ENCODE measurements at regions not wholly inside any gene's neighbourhood (a gene's known extent, or its start where the extent isn't known, plus 50 kb on each side); places are given as distances from the start of the nearest gene placed in this dataset.
"Not testable (repeated sequence)": the region's sequence is repeated elsewhere in the genome, so short reads cannot be mapped to it uniquely, and the experiment has no call there.

DNA sequence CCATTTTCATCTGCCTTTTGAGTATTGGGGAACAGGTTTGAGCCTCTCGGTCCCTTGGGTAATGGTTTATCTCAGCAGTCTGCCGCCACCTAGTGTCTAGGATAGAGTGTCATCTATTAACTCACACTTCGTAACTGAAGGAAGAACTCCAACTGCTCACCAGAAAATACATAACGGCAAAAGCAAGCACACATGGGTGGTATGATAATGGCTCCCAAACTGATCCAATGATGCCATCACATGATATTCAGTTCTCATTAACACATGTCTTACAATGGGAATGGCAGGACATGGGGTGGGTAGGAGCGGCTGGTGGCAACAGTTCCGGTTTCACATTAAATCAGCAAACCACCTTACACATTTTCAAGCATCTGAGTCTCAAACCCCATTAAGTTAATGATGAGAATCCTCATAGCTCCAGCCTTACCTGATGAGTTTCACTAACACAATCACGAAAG, 110.7 kb upstream of the PHACTR1 start:
- H3K9me3 Mint-ChIP-seq = no peaks in the 10 kb centered on the region
- DNase-seq (no peak), ATAC-seq (peak; percentile 55 to 65)
- peaks cover 9% of the 10 kb centered on the region for H3K27me3 Mint-ChIP-seq (ENCODE audit: low read depth)
- H3K4me1 Mint-ChIP-seq (ENCODE audit: low read depth) = no peaks in the 10 kb centered on the region
- H3K36me3 Mint-ChIP-seq (ENCODE audit: insufficient read depth) = no peaks in the 10 kb centered on the region
- H3K4me3 Mint-ChIP-seq = no peak overlapping the region

DNA sequence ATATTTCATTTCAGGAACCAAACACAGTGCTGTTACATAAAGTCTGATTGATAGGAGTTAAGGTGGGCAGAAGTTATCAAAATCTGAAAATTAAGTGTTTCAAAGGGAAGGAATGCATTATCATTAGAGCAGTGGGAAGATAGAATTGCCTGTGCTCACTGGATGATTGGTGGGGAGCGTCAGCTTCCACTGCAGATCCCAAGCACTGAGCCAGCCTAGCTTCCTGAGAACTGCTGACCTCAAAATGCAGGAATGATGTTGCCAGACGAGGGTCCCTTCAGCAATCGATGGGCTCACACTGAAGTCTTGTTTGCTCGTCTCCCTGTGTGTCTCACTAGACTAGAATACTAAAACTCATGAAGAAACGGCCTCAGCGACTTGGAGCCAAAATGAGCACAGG, 110.0 kb upstream of the PHACTR1 start:
- H3K9me3 Mint-ChIP-seq = no peaks in the 10 kb centered on the region
- DNase-seq = no peak
- H3K36me3 Mint-ChIP-seq (ENCODE audit: insufficient read depth) = no peaks in the 10 kb centered on the region
- H3K4me1 Mint-ChIP-seq (ENCODE audit: low read depth) = no peaks in the 10 kb centered on the region
- H3K27me3 Mint-ChIP-seq (ENCODE audit: low read depth) = peaks cover 8% of the 10 kb centered on the region
- ATAC-seq = no peak
- no peak overlapping the region for H3K4me3 Mint-ChIP-seq

DNA sequence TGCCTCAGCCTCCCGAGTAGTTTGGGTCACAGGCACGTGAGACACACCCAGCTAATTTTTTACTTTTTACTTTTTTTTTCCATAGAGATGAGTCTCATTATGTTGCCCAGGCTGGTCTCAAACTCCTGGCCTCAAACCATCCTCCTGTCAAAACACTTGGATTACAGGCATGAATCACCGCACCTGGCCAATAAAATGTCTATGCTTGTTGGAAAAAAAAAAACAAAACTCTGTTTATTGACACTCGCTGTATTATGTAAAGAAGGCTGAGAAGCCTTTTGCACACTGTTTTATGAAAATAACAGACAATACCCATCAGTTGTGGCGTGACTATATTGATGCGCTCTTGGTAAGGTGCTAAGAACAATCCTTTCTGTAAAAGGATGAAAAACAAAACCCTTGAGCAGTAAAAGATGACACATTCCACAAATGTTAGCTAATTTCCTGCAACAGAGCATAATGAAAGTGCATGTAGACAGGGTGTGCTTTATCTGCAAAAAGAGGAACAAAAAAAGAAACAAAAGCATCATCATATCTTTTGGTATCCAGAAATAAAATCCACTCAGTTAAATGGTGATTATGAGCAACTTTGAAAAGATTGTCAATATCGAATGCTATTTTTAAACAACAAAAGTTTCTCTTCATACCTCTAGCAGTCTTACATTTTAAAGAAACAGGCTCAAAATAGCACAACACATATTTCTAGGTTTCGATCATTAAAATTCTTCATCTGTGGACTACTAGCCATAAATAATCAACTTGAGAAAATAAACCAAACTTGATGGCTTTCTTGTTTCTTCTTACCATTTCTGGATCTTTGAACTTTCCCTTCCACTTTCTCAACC, 108.3 kb upstream of the PHACTR1 start:
- H3K27me3 Mint-ChIP-seq (ENCODE audit: low read depth) = peaks cover 9% of the 10 kb centered on the region
- no peaks in the 10 kb centered on the region for H3K9me3 Mint-ChIP-seq
- H3K36me3 Mint-ChIP-seq (ENCODE audit: insufficient read depth) = no peaks in the 10 kb centered on the region
- DNase-seq = no peak
- no peak overlapping the region for H3K4me3 Mint-ChIP-seq
- ATAC-seq = no peak
- no peaks in the 10 kb centered on the region for H3K4me1 Mint-ChIP-seq (ENCODE audit: low read depth)

DNA sequence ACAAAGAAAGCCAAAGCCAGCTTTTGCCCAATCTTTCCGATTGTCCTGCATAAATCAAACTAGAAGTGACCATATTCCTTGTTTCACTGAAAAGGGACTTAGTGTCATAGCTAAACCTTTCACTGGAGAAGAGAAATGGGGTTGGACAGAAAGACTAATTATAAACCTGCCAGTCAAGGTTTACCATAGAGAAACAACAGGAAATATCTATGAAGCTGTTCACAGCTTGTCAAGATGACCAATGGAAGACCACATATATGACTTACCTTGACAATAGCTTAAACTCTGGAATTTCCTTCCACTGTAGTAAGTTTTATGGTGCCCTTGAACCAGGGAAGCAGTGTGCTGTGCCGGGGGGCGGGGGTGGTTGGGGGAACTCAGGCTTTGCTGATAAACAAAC, 107.7 kb upstream of the PHACTR1 start:
- H3K27me3 Mint-ChIP-seq (ENCODE audit: low read depth) = peaks cover 10% of the 10 kb centered on the region
- DNase-seq (no peak), ATAC-seq (no peak)
- no peaks in the 10 kb centered on the region for H3K36me3 Mint-ChIP-seq (ENCODE audit: insufficient read depth)
- no peaks in the 10 kb centered on the region for H3K4me1 Mint-ChIP-seq (ENCODE audit: low read depth)
- no peaks in the 10 kb centered on the region for H3K9me3 Mint-ChIP-seq
- no peak overlapping the region for H3K4me3 Mint-ChIP-seq

DNA sequence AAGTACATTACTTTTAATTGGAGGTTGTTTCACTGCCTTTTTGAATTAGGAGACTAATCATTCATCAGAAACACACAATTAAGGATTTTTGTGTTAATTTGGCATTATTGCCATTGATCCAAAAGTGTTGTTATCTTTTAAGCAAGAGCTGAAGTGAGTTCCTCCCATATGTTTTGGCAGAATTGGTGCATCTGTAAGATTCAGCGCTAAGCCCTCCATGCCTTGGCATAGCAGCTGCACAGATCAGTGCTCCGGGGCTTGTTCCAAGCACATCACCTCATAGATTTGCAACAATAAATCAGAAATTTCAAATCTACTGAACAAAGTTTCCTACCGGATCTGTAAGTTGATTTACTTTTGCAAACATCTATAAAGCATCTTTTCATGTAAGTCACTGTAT, 106.8 kb upstream of the PHACTR1 start:
- no peaks in the 10 kb centered on the region for H3K4me1 Mint-ChIP-seq (ENCODE audit: low read depth)
- no peak overlapping the region for H3K4me3 Mint-ChIP-seq
- H3K9me3 Mint-ChIP-seq = no peaks in the 10 kb centered on the region
- no peaks in the 10 kb centered on the region for H3K36me3 Mint-ChIP-seq (ENCODE audit: insufficient read depth)
- ATAC-seq = no peak
- H3K27me3 Mint-ChIP-seq (ENCODE audit: low read depth) = peaks cover 10% of the 10 kb centered on the region
- DNase-seq = no peak

DNA sequence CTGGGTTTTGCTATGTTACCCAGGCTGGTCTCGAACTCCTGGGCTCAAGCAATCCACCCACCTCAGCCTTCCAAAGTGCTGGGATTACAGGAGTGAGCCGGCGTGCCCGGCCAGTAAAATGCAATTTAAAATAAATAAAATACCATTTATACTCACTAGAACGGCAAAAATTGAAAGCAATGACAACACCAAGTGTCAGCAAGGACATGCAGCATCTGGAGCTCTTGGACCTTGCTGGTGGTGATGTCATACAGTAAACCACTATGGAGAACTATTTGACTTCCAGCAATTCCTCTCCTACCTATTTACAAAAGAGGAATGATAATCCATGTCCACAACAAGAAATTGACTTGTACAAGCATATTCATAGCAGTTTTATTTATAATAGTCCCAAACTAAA, 105.7 kb upstream of the PHACTR1 start:
- ATAC-seq (no peak), DNase-seq (no peak)
- Mint-ChIP-seq H3K36me3 (ENCODE audit: insufficient read depth) (no peaks in the 10 kb centered on the region), H3K9me3 (no peaks in the 10 kb centered on the region), H3K4me1 (ENCODE audit: low read depth) (no peaks in the 10 kb centered on the region), H3K4me3 (no peak overlapping the region), H3K27me3 (ENCODE audit: low read depth) (peaks cover 10% of the 10 kb centered on the region)

DNA sequence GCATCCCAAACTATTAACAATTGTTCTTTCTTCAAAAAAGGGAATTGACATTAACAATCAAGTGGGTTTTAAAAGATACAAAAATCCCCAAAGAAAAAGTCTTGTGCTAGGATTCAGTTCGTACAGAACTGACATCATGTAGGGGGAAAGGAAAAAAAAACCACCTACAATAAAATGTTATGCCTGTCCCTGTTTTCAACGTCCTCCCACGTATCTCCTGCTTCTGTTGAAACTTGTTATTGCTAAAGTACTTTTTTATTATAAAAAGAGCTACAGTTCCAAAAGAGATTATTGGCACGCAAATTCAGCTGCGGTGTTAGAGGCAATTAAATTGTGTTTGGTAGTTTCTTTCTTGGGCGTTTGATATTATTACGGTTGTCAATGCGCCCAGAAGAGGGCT, 102.8 kb upstream of the PHACTR1 start:
- Mint-ChIP-seq H3K27me3 (ENCODE audit: low read depth) (peaks cover 6% of the 10 kb centered on the region), H3K36me3 (ENCODE audit: insufficient read depth) (no peaks in the 10 kb centered on the region), H3K4me3 (no peak overlapping the region), H3K9me3 (no peaks in the 10 kb centered on the region), H3K4me1 (ENCODE audit: low read depth) (no peaks in the 10 kb centered on the region)
- ATAC-seq = no peak
- DNase-seq = no peak

DNA sequence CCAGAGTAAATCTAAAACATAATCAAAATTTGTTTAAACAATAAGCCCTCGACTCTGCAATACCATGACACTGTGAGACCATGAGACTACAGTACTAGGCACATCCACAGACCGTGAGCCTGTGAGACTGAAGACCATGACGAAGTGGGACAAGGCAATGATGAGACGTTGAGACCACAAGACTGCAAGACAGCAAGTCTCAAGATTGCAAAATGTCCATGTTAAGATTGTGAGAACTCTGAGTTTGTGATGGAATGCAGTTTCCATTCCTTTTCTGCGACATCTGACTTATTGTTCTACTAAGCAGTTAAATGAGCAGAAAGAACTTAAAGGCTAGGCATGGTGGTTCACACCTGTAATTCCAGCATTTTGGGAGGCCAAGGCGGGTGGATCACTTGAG, 102.1 kb upstream of the PHACTR1 start:
- H3K4me3 Mint-ChIP-seq = no peak overlapping the region

DNA sequence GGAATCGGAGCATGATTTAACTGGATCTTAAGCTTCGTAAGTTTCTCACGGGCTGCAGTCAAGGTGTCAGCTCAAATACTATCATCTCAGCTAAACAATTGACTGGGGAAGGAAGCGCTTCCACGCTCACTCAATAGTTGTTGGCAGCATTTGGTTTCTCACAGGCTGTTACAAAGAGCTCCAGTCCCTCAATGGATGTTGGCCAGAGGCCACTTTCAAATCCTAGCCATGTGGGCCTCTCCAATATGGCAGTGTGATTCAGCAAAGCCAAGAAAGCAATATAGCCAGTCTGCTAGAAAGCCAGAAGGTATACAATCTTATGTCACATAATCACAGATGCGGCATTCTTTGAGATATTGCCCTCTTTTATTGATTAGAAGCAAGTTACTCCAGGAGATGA, 98.3 kb upstream of the PHACTR1 start:
- no peaks in the 10 kb centered on the region for H3K9me3 Mint-ChIP-seq
- no peak for ATAC-seq
- H3K4me3 Mint-ChIP-seq = no peak overlapping the region
- no peaks in the 10 kb centered on the region for H3K4me1 Mint-ChIP-seq (ENCODE audit: low read depth)
- H3K27me3 Mint-ChIP-seq (ENCODE audit: low read depth) = peaks cover 6% of the 10 kb centered on the region
- DNase-seq = no peak
- H3K36me3 Mint-ChIP-seq (ENCODE audit: insufficient read depth) = no peaks in the 10 kb centered on the region

More for the DNA sequence above, 102.1 kb upstream of the PHACTR1 start:
- Mint-ChIP-seq H3K36me3 (ENCODE audit: insufficient read depth) (no peaks in the 10 kb centered on the region), H3K9me3 (no peaks in the 10 kb centered on the region), H3K4me1 (ENCODE audit: low read depth) (no peaks in the 10 kb centered on the region), H3K27me3 (ENCODE audit: low read depth) (peaks cover 6% of the 10 kb centered on the region)
- ATAC-seq (no peak), DNase-seq (no peak)

DNA sequence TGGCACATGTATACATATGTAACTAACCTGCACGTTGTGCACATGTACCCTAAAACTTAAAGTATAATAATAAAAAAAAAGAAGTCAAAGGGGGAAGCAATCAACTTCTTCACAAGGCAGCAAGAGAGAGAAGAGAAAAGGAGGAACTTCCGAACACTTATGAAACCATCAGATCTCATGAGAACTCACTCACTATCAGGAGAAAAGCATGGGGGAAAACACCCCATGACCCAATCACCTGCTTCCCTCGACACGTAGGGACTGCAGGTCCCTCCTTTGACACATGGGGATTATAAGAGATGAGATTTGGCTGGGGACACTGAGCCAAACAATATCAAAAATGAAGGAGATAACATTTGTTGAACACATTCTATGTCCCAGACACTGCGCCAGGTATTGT, 94.8 kb upstream of the PHACTR1 start:
- no peak for DNase-seq
- no peak for ATAC-seq
- no peaks in the 10 kb centered on the region for H3K4me1 Mint-ChIP-seq (ENCODE audit: low read depth)
- H3K36me3 Mint-ChIP-seq (ENCODE audit: insufficient read depth) = no peaks in the 10 kb centered on the region
- no peaks in the 10 kb centered on the region for H3K9me3 Mint-ChIP-seq
- H3K4me3 Mint-ChIP-seq = no peak overlapping the region
- H3K27me3 Mint-ChIP-seq (ENCODE audit: low read depth) = peaks cover 4% of the 10 kb centered on the region

DNA sequence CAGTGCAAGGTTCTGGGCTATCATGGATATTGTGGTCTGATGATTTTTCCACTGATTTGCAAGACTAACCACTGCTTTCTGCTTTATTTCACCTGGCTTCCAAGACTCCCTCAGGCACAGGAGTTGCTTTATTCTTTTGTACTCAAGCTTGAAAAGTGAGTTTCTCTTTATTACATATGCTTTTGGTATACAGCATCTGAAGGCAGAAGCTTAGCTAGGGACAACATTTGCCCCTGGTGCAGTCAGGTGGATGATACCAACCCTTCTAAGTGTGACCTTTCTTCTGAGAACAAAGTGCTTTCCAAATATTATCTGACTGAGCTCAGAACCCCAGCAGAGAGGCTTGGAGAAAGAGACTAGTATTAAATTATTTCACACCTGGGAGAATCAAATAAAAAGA, 94.0 kb upstream of the PHACTR1 start:
- H3K4me1 Mint-ChIP-seq (ENCODE audit: low read depth) = no peaks in the 10 kb centered on the region
- no peaks in the 10 kb centered on the region for H3K36me3 Mint-ChIP-seq (ENCODE audit: insufficient read depth)
- H3K4me3 Mint-ChIP-seq = no peak overlapping the region
- no peak for ATAC-seq
- H3K9me3 Mint-ChIP-seq = no peaks in the 10 kb centered on the region
- DNase-seq = no peak
- peaks cover 3% of the 10 kb centered on the region for H3K27me3 Mint-ChIP-seq (ENCODE audit: low read depth)

DNA sequence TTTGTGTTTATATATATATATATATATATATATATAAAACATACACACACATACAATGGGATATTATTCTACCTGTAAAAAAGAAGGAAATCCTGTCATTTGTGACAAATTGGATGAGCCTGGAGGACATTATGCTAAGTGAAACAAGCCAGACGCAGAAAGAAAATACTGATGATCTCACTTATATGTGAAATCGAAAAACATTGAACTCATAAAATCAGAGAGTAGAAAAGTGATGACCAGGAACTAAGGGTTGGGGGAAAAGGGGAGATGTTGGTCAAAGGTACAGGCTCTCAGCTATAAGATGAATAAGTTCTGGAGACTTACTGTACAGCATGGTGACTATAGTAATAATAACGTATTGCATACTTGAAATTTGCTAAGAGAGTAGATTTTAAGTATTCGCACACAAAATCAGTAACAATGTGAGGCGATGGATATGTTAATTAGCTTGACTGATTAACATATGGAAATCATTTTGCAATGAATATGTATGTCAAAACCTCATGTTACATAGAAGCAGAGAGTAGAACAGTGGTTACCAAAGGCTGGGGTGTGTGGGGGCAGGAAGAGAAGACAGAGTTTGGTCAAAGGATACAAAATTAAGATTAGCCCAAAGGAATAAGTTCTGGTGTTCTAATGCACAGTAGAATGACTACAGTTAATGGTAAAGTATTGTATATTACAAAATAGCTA, 92.3 kb upstream of the PHACTR1 start:
- no peaks in the 10 kb centered on the region for H3K4me1 Mint-ChIP-seq (ENCODE audit: low read depth)
- ATAC-seq = no peak
- H3K36me3 Mint-ChIP-seq (ENCODE audit: insufficient read depth) = no peaks in the 10 kb centered on the region
- no peaks in the 10 kb centered on the region for H3K9me3 Mint-ChIP-seq
- H3K27me3 Mint-ChIP-seq (ENCODE audit: low read depth) = peaks cover 5% of the 10 kb centered on the region
- no peak for DNase-seq
- no peak overlapping the region for H3K4me3 Mint-ChIP-seq

DNA sequence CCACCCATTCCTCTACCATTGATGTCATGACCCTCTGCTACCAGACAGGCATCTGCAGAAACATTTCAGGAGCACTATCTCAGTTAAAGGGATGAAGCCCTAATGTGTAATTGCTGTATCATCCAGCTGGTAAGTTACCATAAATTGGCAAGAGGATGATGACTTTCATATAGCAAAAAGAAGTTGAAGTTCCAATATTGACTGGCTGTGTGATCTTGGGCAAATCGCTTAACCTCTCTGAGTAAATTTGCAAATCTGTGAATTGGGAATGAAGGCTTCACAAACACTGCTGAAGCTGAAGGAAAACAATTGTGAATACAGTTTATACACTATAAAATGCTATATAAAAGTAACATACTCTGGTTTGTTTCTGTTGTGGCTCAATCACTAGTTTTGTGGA, 89.5 kb upstream of the PHACTR1 start:
- Mint-ChIP-seq H3K4me1 (ENCODE audit: low read depth) (no peaks in the 10 kb centered on the region), H3K9me3 (no peaks in the 10 kb centered on the region), H3K36me3 (ENCODE audit: insufficient read depth) (no peaks in the 10 kb centered on the region), H3K27me3 (ENCODE audit: low read depth) (peaks cover 5% of the 10 kb centered on the region), H3K4me3 (no peak overlapping the region)
- ATAC-seq (no peak), DNase-seq (no peak)

DNA sequence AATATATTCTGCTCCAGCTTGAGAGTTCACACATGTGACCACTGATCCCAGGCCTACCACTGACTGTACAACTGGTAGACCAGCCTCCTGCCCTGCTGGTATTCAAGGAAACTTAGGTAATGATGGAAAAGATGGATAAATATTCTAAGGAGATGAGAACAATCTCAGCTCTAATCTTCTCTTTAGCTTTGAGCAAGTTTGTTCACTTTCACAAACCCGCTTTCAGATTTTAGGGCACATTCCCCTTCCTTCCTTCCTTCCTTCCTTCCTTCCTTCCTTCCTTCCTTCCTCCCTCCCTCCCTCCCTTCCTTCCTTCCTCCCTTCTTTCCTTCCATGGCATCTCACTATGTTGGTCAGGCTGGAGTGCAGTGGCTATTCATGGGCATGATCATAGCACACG, 88.2 kb upstream of the PHACTR1 start:
- ATAC-seq (no peak), DNase-seq (no peak)
- Mint-ChIP-seq H3K36me3 (ENCODE audit: insufficient read depth) (no peaks in the 10 kb centered on the region), H3K9me3 (no peaks in the 10 kb centered on the region), H3K4me3 (no peak overlapping the region), H3K27me3 (ENCODE audit: low read depth) (peaks cover 7% of the 10 kb centered on the region), H3K4me1 (ENCODE audit: low read depth) (no peaks in the 10 kb centered on the region)

DNA sequence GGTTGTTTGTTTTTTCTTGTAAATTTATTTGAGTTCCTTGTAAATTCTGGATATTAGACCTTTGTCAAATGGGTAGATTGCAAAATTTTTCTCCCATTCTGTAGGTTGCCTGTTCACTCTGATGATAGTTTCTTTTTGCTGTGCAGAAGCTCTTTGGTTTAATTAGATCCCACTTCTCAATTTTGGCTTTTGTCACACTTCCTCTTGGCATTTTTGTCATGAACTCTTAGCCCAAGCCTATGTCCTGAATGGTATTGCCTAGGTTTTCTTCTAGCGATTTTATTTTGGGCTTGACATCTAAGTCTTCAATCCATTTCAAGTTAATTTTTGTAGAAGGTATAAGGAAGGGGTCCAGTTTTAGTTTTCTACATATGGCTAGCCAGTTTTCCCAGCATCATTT, 82.8 kb upstream of the PHACTR1 start:
- H3K27me3 Mint-ChIP-seq (ENCODE audit: low read depth) = peaks cover 33% of the 10 kb centered on the region
- H3K36me3 Mint-ChIP-seq (ENCODE audit: insufficient read depth); H3K4me1 Mint-ChIP-seq (ENCODE audit: low read depth); ATAC-seq; DNase-seq; H3K9me3 Mint-ChIP-seq; H3K4me3 Mint-ChIP-seq: not testable (repeated sequence)
